Activated B cell treated with CpG ODN at 0.5 μM for 24 hours (primary cell): ENCODE measurements at regions not wholly inside any gene's neighbourhood (a gene's known extent, or its start where the extent isn't known, plus 50 kb on each side); places are given as distances from the start of the nearest gene placed in this dataset.

Source experiments
- ATAC-seq: fragments of 200-7000 bp; cut with Tn5 transposase; one replicate; pipeline ENCODE4 v1.10.0; 2021; ENCODE audit warnings: low read depth, mild to moderate bottlenecking, moderate library complexity
- CTCF ChIA-PET: fragments of 350-600 bp; sonication (Branson Sonifier 250); formaldehyde crosslinking; loops from one replicate; lab custom pipeline; 2021; ENCODE audit warnings: antibody characterized with exemption; lab: Charles Lee
- POLR2A ChIA-PET: fragments of 350-600 bp; sonication (Branson Sonifier 250); formaldehyde crosslinking; loops from one replicate; lab custom pipeline; 2021; ENCODE audit warnings: antibody characterized with exemption; lab: Charles Lee
- DNase-seq: peaks from one replicate; pipeline ENCODE4 v3.0.0; 2022
- H3K27ac Mint-ChIP-seq: one replicate; pipeline ENCODE4 v1.8.0; 2020; ENCODE audit warnings: mixed read lengths
- H3K27me3 Mint-ChIP-seq: one replicate; pipeline ENCODE4 v1.8.0; 2021; ENCODE audit warnings: mixed read lengths
- H3K36me3 Mint-ChIP-seq: one replicate; pipeline ENCODE4 v1.8.0; 2021; ENCODE audit warnings: low read depth, mixed read lengths
- H3K4me1 Mint-ChIP-seq: one replicate; pipeline ENCODE4 v1.8.0; 2021; ENCODE audit warnings: mixed read lengths
- H3K4me3 Mint-ChIP-seq: one replicate; pipeline ENCODE4 v1.8.0; 2020; ENCODE audit warnings: mild to moderate bottlenecking, mixed read lengths
- H3K9me3 Mint-ChIP-seq: one replicate; pipeline ENCODE4 v1.8.0; 2020; ENCODE audit warnings: mixed read lengths
- intact Hi-C: fragments of 100-400 bp; cut with micrococcal nuclease; formaldehyde crosslinking; loops from one replicate; pipeline ENCODE4 v1.15.1; 2024
- TF ChIP-seq, protein P1 (sequence below): fragments of 200-600 bp; IDR thresholded peaks from one replicate; pipeline ENCODE4 v1.8.0; 2022; ENCODE audit warnings: antibody characterized with exemption, mild to moderate bottlenecking

DNA sequence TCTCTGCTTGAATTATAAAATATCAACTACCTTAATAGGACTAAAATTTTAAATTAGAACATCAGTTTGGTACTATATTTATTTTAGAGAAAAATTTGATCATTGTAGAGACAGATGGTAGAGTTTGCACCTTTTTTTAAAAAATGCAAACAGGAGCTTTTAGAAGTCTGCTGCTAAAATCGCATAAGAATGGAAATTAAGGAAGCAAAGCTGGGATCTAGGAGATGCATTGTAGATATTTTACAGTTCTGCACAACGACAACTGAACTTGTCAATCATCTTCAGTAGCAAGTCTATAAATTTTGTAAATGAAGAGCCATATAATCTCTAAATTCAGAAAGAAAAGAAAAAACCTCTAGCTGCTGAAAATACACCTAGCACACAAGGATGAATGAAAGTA, 185.6 kb upstream of the KCNK2 start:
- intact Hi-C loops = no loop called here
- POLR2A ChIA-PET = no interaction called here
- H3K4me1 Mint-ChIP-seq = no peaks in the 10 kb centered on the region
- H3K27me3 Mint-ChIP-seq = no peaks in the 10 kb centered on the region
- H3K9me3 Mint-ChIP-seq = no peaks in the 10 kb centered on the region
- H3K4me3 Mint-ChIP-seq = no peak overlapping the region
- CTCF ChIA-PET = no interaction called here
- H3K27ac Mint-ChIP-seq = no peak overlapping the region
- ATAC-seq = no peak
- no peaks in the 10 kb centered on the region for H3K36me3 Mint-ChIP-seq
- DNase-seq = no peak
- TF ChIP-seq, protein P1, sequence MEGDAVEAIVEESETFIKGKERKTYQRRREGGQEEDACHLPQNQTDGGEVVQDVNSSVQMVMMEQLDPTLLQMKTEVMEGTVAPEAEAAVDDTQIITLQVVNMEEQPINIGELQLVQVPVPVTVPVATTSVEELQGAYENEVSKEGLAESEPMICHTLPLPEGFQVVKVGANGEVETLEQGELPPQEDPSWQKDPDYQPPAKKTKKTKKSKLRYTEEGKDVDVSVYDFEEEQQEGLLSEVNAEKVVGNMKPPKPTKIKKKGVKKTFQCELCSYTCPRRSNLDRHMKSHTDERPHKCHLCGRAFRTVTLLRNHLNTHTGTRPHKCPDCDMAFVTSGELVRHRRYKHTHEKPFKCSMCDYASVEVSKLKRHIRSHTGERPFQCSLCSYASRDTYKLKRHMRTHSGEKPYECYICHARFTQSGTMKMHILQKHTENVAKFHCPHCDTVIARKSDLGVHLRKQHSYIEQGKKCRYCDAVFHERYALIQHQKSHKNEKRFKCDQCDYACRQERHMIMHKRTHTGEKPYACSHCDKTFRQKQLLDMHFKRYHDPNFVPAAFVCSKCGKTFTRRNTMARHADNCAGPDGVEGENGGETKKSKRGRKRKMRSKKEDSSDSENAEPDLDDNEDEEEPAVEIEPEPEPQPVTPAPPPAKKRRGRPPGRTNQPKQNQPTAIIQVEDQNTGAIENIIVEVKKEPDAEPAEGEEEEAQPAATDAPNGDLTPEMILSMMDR = no peak

DNA sequence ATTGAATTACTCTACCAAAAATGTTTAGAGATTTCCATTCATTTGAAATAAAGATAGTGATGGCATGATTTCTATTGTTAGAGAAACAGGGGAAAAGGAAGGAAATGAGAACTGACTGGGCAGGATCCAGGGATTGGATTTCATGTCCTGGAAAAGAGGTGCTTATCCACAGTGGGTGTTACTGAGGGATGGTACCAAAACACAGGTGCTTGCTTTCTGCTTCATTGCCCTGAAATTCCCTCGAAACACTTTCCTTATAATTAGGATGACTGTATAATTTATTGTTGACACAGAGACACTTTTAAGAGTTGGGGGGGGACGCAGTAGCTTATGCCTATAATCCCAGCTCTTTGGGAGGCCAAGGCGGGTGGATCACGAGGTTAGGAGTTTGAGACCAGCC, 185.0 kb upstream of the KCNK2 start:
- CTCF ChIA-PET = no interaction called here
- DNase-seq = no peak
- no peak for ATAC-seq
- Mint-ChIP-seq H3K9me3 (no peaks in the 10 kb centered on the region), H3K27me3 (no peaks in the 10 kb centered on the region), H3K36me3 (no peaks in the 10 kb centered on the region), H3K27ac (no peak overlapping the region), H3K4me3 (no peak overlapping the region), H3K4me1 (no peaks in the 10 kb centered on the region)
- TF ChIP-seq, protein P1 = no peak
- intact Hi-C loops = no loop called here
- POLR2A ChIA-PET = no interaction called here

DNA sequence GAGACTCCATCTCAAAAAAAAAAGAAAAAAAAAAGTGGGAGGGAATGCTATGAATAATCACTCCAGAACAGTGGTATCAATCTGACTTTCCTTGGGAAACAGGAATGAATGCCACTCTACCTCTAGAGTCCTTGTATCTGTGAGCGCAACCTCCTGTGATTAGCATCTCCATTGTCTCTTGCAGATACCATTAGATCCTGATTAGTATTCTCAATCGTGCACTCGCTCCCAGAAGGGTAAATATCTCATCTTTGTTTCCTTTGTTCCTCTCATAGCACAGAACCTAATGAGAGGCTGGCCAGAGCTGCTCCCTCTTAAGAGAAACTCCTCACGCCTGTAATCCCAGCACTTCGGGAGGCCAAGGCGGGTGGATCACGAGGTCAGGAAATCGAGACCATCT, 184.4 kb upstream of the KCNK2 start:
- TF ChIP-seq, protein P1 = no peak
- ChIA-PET CTCF (no interaction called here), POLR2A (no interaction called here)
- H3K9me3 Mint-ChIP-seq = no peaks in the 10 kb centered on the region
- no peaks in the 10 kb centered on the region for H3K36me3 Mint-ChIP-seq
- H3K27ac Mint-ChIP-seq = no peak overlapping the region
- intact Hi-C loops = no loop called here
- no peak for DNase-seq
- no peak overlapping the region for H3K4me3 Mint-ChIP-seq
- H3K4me1 Mint-ChIP-seq = no peaks in the 10 kb centered on the region
- no peak for ATAC-seq
- no peaks in the 10 kb centered on the region for H3K27me3 Mint-ChIP-seq

DNA sequence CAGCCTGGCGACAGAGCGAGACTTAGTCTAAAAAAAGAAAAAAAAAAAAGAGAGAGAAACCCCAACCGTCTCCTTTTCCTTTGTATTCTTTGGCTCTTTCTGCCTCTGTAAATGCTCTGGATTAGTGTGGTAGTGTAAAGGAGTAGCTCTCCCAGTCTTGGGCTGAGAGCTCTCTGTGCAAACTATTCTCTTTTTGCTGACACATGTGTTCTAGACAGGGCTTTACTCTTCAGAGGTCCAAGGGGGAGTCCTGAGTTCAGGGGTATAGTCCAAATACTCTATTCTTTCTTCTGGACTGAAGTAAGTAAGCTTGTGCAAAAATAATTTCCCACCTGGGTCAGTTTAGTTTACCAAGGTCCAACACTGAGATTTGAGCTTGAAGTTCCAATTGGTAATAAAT, 183.8 kb upstream of the KCNK2 start:
- no peaks in the 10 kb centered on the region for H3K27me3 Mint-ChIP-seq
- no peaks in the 10 kb centered on the region for H3K4me1 Mint-ChIP-seq

DNA sequence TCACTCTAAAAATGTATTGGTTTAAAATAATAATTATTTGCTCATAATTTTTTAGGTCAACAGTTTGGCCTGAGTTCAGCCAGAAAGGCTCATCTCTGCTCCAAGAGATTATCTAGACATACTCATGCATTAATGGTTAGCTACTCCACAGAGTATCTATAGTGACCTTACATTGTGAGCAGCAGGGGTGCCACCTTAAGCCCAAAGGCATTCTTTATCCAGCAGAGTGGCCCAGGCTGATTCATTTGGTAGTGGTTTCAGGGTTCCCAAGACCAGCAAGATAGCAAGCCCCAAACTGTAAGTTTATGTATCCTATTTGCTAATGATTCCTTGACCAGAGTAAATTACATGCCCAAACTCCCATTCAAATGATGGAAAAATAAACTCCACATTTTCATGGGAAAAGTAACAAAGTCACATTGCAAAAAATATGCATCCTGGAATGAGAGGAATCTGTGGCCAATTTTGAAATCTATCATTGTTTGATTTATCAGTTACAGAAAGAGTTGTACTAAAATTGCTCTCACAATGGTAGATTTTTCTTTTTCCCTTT, 182.6 kb upstream of the KCNK2 start:
- DNase-seq = no peak
- ATAC-seq = no peak
- H3K27ac Mint-ChIP-seq = no peak overlapping the region
- intact Hi-C loops = no loop called here
- H3K4me3 Mint-ChIP-seq = no peak overlapping the region
- no peaks in the 10 kb centered on the region for H3K4me1 Mint-ChIP-seq
- POLR2A ChIA-PET = no interaction called here
- no peaks in the 10 kb centered on the region for H3K36me3 Mint-ChIP-seq
- H3K9me3 Mint-ChIP-seq = no peaks in the 10 kb centered on the region
- TF ChIP-seq, protein P1 = no peak
- CTCF ChIA-PET = no interaction called here
- H3K27me3 Mint-ChIP-seq = no peaks in the 10 kb centered on the region

More for the DNA sequence above, 183.8 kb upstream of the KCNK2 start:
- Mint-ChIP-seq H3K4me3 (no peak overlapping the region), H3K36me3 (no peaks in the 10 kb centered on the region), H3K27ac (no peak overlapping the region), H3K9me3 (no peaks in the 10 kb centered on the region)
- DNase-seq = no peak
- CTCF ChIA-PET = no interaction called here
- no peak for ATAC-seq
- intact Hi-C loops = no loop called here
- TF ChIP-seq, protein P1 = no peak
- POLR2A ChIA-PET = no interaction called here
